Esophagus muscularis mucosa (tissue), 4 donors: ENCODE measurements at regions not wholly inside any gene's neighbourhood (a gene's known extent, or its start where the extent isn't known, plus 50 kb on each side); places are given as distances from the start of the nearest gene placed in this dataset.

ENCODE experiments used
- CTCF ChIP-seq, 3 experiments: fragments of 200-600 bp in 2 of 3; fragments of 450-650 bp in 1 of 3; sonication (generic) in 2 of 3; IDR thresholded peaks; one replicate each; pipeline ENCODE4 v1.5.1; 2017 to 2019; ENCODE audit warnings: antibody characterized with exemption in 3 of 3, mild to moderate bottlenecking in 2 of 3, moderate library complexity in 1 of 3
- EP300 ChIP-seq: sonication (generic); formaldehyde crosslinking; IDR thresholded peaks from one replicate; pipeline ENCODE4 v1.6.1; 2017; ENCODE audit warnings: antibody characterized with exemption
- POLR2A ChIP-seq: fragments of 450-650 bp; IDR thresholded peaks from one replicate; pipeline ENCODE4 v1.6.1; 2017; ENCODE audit warnings: antibody characterized with exemption, moderate library complexity, mild to moderate bottlenecking, low read depth
- POLR2AphosphoS5 ChIP-seq, 2 donors: sonication (generic); formaldehyde crosslinking; IDR thresholded peaks; one replicate each; pipeline ENCODE4 v1.6.1; 2017; ENCODE audit warnings: antibody characterized with exemption in 2 of 2

GRCh38 chr12:88854260-88854659 is 274.0 kb upstream of the KITLG start:
- TF ChIP-seq CTCF (IDR thresholded peaks at IDR 0.05) = no peak
- no peak for TF ChIP-seq POLR2A
- no peak for TF ChIP-seq POLR2AphosphoS5 (IDR thresholded peaks at IDR 0.05)
- TF ChIP-seq EP300 = no peak
